ENCODE measurements at regions not wholly inside any gene's neighbourhood (a gene's known extent, or its start where the extent isn't known, plus 50 kb on each side); places are given as distances from the start of the nearest gene placed in this dataset.
"Not testable (repeated sequence)": the region's sequence is repeated elsewhere in the genome, so short reads cannot be mapped to it uniquely, and the experiment has no call there.

- H3K27me3 Mint-ChIP-seq (ENCODE audit: insufficient read depth, low read depth, poor library complexity); H3K27ac ChIP-seq (ENCODE audit: low read depth); H3K4me1 Mint-ChIP-seq; H2AFZ ChIP-seq; ATAC-seq; H3K27ac Mint-ChIP-seq; H3K27me3 ChIP-seq (ENCODE audit: insufficient read depth); H3K4me3 ChIP-seq; H3K4me1 ChIP-seq (ENCODE audit: insufficient read depth); H3K79me2 ChIP-seq (replicated peaks; ENCODE audit: insufficient read depth); H3F3A ChIP-seq (replicated peaks; ENCODE audit: low read depth); H3K4me3 Mint-ChIP-seq; DNase-seq (ENCODE audit: low spot score); H3K4me2 ChIP-seq; H4K20me1 ChIP-seq (replicated peaks; ENCODE audit: insufficient read depth); H3K9me2 ChIP-seq (ENCODE audit: insufficient read depth): not testable (repeated sequence)
- peaks cover 19% of the 10 kb centered on the region for H3K36me3 Mint-ChIP-seq (ENCODE audit: low read depth)
- peaks cover 11% of the 10 kb centered on the region; the same call in 1 of the 2 replicates for H3K36me3 ChIP-seq (ENCODE audit: insufficient read depth)
- H3K9me3 Mint-ChIP-seq, result peaks cover 35% of the 10 kb centered on the region
Measured at GRCh38 chr12:40168419-40168818, 56.4 kb upstream of the LRRK2 start.

- no peaks in the 10 kb centered on the region for H3K4me1 Mint-ChIP-seq
- Histone ChIP-seq H3K27me3 (ENCODE audit: insufficient read depth) (no peaks in the 10 kb centered on the region), H3K4me1 (ENCODE audit: insufficient read depth) (no peaks in the 10 kb centered on the region), H3F3A (replicated peaks; ENCODE audit: low read depth) (no peaks in the 10 kb centered on the region), H4K20me1 (replicated peaks; ENCODE audit: insufficient read depth) (no peaks in the 10 kb centered on the region), H3K9me2 (ENCODE audit: insufficient read depth) (no peaks in the 10 kb centered on the region; the same call in 1 of the 2 replicates), H3K36me3 (ENCODE audit: insufficient read depth) (peaks cover 14% of the 10 kb centered on the region; the same call in 1 of the 2 replicates), H3K4me3 (no peak overlapping the region), H2AFZ (no peak overlapping the region), H3K4me2 (no peak overlapping the region), H3K79me2 (replicated peaks; ENCODE audit: insufficient read depth) (no peaks in the 10 kb centered on the region), H3K27ac (ENCODE audit: low read depth) (no peak overlapping the region)
- H3K27me3 Mint-ChIP-seq (ENCODE audit: insufficient read depth, low read depth, poor library complexity), result no peaks in the 10 kb centered on the region
- H3K27ac Mint-ChIP-seq, result no peak overlapping the region
- peaks cover 39% of the 10 kb centered on the region for H3K9me3 Mint-ChIP-seq
- ATAC-seq, result no peak
- H3K36me3 Mint-ChIP-seq (ENCODE audit: low read depth), result peaks cover 21% of the 10 kb centered on the region
- no peak overlapping the region for H3K4me3 Mint-ChIP-seq
- no peak for DNase-seq (ENCODE audit: low spot score)
- TF ChIP-seq NANOG (IDR thresholded peaks at IDR 0.05; ENCODE audit: borderline replicate concordance), result no peak
Measured at GRCh38 chr12:40168001-40168400, 56.8 kb upstream of the LRRK2 start.

- no peaks in the 10 kb centered on the region for H3K79me2 ChIP-seq (replicated peaks; ENCODE audit: insufficient read depth)
- peaks cover 47% of the 10 kb centered on the region for H3K36me3 Mint-ChIP-seq (ENCODE audit: low read depth)
- H3K27ac ChIP-seq (ENCODE audit: low read depth), result no peak overlapping the region
- TF ChIP-seq POLR2AphosphoS5 (IDR thresholded peaks at IDR 0.05; ENCODE audit: low read depth) (no peak), ZNF114 (CRISPR knock-in tag; IDR thresholded peaks at IDR 0.05) (no peak), STAT1 (IDR thresholded peaks at IDR 0.05; ENCODE audit: unreplicated experiment) (no peak), JUNB (IDR thresholded peaks at IDR 0.05; ENCODE audit: unreplicated experiment) (no peak), EZH2 (IDR thresholded peaks at IDR 0.05; ENCODE audit: low read depth, unreplicated experiment) (no peak), ZNF331 (CRISPR knock-in tag; IDR thresholded peaks at IDR 0.05; ENCODE audit: low read depth) (no peak), CTCF (conservative IDR thresholded peaks at IDR 0.05; ENCODE audit: low read depth in 2 of 2) (no peak), NANOG (IDR thresholded peaks at IDR 0.05; ENCODE audit: borderline replicate concordance) (no peak), EZH2phosphoT487 (IDR thresholded peaks at IDR 0.05; ENCODE audit: unreplicated experiment) (no peak)
- TF ChIP-seq, protein P1, sequence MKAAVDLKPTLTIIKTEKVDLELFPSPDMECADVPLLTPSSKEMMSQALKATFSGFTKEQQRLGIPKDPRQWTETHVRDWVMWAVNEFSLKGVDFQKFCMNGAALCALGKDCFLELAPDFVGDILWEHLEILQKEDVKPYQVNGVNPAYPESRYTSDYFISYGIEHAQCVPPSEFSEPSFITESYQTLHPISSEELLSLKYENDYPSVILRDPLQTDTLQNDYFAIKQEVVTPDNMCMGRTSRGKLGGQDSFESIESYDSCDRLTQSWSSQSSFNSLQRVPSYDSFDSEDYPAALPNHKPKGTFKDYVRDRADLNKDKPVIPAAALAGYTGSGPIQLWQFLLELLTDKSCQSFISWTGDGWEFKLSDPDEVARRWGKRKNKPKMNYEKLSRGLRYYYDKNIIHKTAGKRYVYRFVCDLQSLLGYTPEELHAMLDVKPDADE (IDR thresholded peaks at IDR 0.05), result no peak
- TF ChIP-seq, protein P2, sequence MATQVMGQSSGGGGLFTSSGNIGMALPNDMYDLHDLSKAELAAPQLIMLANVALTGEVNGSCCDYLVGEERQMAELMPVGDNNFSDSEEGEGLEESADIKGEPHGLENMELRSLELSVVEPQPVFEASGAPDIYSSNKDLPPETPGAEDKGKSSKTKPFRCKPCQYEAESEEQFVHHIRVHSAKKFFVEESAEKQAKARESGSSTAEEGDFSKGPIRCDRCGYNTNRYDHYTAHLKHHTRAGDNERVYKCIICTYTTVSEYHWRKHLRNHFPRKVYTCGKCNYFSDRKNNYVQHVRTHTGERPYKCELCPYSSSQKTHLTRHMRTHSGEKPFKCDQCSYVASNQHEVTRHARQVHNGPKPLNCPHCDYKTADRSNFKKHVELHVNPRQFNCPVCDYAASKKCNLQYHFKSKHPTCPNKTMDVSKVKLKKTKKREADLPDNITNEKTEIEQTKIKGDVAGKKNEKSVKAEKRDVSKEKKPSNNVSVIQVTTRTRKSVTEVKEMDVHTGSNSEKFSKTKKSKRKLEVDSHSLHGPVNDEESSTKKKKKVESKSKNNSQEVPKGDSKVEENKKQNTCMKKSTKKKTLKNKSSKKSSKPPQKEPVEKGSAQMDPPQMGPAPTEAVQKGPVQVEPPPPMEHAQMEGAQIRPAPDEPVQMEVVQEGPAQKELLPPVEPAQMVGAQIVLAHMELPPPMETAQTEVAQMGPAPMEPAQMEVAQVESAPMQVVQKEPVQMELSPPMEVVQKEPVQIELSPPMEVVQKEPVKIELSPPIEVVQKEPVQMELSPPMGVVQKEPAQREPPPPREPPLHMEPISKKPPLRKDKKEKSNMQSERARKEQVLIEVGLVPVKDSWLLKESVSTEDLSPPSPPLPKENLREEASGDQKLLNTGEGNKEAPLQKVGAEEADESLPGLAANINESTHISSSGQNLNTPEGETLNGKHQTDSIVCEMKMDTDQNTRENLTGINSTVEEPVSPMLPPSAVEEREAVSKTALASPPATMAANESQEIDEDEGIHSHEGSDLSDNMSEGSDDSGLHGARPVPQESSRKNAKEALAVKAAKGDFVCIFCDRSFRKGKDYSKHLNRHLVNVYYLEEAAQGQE (IDR thresholded peaks at IDR 0.05; ENCODE audit: unreplicated experiment), result no peak
Measured at GRCh38 chr12:40165179-40165578, 59.3 kb upstream of the SLC2A13 start.

More at GRCh38 chr12:40165179-40165578, 59.3 kb upstream of the SLC2A13 start:
- no peaks in the 10 kb centered on the region for H3F3A ChIP-seq (replicated peaks; ENCODE audit: low read depth)
- H3K36me3 ChIP-seq (ENCODE audit: insufficient read depth), result peaks cover 16% of the 10 kb centered on the region; the same call in 1 of the 2 replicates
- peaks cover 57% of the 10 kb centered on the region for H3K9me3 Mint-ChIP-seq
- no peak overlapping the region for H3K4me2 ChIP-seq
- H3K4me3 ChIP-seq, result no peak overlapping the region
- no peaks in the 10 kb centered on the region; the same call in 1 of the 2 replicates for H3K9me2 ChIP-seq (ENCODE audit: insufficient read depth)
- H3K4me1 Mint-ChIP-seq, result no peaks in the 10 kb centered on the region
- no peak for DNase-seq (ENCODE audit: low spot score)
- H3K27ac Mint-ChIP-seq, result no peak overlapping the region
- H3K4me1 ChIP-seq (ENCODE audit: insufficient read depth), result no peaks in the 10 kb centered on the region
- H4K20me1 ChIP-seq (replicated peaks; ENCODE audit: insufficient read depth), result no peaks in the 10 kb centered on the region
- H3K27me3 Mint-ChIP-seq (ENCODE audit: insufficient read depth, low read depth, poor library complexity), result peaks cover 1% of the 10 kb centered on the region
- ATAC-seq, result no peak
- no peak overlapping the region for H3K4me3 Mint-ChIP-seq
- H3K27me3 ChIP-seq (ENCODE audit: insufficient read depth), result no peaks in the 10 kb centered on the region
- no peak overlapping the region for H2AFZ ChIP-seq
